ENCODE measurements at regions not wholly inside any gene's neighbourhood (a gene's known extent, or its start where the extent isn't known, plus 50 kb on each side); places are given as distances from the start of the nearest gene placed in this dataset.

DNA sequence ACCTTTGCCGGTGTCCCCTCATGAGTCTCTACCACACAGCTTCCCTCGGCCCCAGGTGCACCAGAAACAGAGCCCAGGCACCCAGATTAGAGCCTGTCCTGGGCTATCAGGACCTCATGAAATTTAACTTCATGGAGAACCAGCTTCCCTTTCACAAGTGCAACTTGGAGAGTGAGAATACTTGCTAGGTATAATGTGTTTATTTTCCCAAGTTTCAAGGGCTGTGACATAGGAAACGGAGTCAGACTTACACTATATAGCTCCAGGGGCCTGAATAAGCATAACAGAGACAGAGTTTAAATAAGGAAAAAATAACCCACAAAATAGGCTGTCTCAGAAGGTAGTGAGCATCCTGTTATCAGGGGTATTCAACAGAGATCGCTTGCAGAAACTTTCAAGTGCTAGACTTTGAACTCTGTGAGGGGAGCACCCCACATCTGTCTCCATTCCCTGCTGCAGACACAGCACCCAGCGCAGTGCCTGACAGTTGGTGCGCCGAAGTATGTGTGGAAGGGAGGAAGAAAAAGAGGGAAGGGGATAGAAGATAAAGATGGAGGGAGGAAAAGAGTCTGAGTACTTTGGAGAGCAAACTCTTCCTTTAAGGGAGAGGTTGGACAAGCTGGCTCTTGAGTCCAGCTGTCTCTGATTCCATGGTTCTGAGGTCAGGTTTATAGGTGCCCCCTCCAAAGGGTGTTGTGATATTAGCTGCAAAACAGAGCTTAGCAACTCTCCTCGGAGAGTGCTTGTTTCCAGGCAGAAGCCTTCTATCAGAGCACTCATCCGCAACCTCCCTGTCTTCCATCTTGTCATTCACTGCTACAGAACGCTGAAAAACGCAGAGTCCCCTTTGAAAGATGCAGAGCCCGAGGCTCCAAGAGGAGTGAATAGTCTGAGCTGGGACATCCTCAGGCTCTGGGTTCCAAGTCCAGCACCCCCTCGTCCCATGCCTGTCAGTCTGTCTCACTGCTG, 84.8 kb downstream of the CPN2 start:
- no peak for DNase-seq (ENCODE audit: low read depth)

DNA sequence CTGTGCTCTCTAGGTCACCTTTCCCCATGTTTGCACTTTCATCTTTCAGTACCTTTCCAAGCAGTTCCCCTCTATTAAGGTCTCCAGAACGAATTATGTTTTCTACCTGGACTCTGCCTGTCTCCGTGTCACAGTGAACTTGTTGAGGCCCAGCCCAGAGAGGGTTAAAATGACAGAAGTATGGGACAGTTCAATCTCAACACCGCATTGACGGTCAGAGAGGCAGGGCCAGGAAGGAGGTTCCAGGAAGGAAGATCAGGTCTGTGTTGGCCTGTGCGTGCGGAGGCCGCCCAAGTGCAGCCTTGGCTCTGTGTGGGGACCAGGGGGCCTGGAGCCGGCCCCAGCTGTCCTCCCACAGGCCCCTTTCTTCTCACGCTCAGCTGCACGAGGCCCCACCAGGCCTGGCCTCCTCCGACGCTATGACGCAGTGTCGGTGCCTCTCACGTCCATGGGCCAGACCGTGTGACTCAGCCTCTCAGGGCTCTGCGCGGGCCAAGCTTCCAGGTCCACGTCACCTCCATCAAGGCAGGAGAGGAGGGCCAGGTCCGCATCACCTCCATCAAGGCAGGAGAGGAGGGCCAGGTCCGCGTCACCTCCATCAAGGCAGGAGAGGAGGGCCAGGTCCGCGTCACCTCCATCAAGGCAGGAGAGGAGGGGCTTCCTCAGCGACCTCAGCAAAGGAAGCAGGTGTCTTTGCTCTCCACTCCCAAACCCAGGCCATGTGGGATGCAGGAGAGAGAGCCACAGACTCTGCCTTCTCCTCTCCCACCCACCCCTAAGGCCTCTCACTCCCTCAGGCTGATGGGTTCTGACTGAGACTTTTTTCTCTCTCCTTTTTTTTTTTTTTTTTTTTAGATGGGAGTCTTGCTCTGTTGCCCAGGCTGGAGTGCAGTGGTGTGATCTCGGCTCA, 83.1 kb downstream of the CPN2 start:
- DNase-seq (ENCODE audit: low read depth): no peak

DNA sequence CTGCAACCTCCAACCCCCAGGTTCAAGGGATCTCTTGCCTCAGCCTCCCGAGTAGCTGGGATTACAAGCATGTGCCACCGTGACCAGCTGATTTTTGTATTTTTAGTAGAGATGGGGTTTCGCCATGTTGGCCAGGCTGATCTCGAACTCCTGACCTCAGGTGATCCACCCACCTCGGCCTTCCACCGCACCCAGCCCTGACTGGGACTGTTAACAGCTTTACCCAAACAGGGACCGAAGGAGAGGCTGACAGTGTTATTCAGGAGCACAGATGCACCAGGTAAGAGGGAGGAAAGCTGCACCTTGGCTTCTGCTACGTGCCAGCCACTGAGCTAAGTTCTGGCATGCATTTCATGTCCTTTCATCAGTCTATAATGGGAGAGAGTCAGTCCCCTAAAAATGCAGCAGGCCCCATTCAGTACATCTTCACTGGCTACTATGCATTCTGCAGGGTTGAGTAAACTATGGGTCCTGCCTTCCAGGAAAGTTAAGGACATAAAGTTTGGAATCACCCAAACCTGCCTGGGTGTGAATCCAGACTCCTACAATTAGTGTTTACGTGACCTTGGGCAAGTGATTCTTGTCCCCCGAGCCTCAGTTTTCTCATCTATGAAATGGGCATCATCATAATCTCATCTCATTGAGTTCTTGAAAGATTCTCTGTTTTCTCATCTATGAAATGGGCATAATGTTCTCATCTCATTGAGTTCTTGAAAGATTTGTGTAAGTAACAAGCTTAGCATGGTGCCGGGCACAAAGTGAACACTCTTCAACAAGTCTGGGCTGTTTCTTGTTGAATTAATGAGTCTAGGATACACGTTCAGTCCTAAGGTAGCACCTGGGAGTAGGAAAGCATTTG, 82.2 kb downstream of the CPN2 start:
- DNase-seq (ENCODE audit: low read depth): no peak

DNA sequence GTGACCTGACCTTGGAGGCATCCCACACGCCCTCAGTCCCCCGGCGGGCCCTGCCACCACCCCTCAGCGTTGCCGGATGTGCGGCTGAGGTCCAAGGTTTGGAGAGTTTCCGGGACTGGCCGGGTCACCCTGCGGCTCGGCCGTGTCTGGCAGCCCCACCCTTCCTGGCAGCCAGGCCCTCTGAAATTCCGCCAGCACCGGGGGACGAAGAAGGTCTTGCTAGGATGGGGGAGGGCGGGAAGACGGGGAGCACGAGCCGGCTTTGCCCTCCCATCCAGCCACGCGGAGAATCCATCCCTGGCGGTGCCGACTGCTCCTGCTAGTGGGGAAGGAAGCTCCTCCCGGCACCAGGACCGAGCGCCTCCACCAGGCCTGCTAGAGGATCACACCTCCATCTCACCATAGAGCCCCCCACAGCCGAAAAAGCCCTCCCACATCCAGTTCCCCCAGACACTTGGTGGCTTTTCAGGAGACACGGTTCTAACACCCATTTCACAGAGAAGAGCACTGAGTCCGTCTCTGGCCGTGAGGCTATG, 81.5 kb downstream of the CPN2 start:
- DNase-seq (ENCODE audit: low read depth): peak; percentile 31

DNA sequence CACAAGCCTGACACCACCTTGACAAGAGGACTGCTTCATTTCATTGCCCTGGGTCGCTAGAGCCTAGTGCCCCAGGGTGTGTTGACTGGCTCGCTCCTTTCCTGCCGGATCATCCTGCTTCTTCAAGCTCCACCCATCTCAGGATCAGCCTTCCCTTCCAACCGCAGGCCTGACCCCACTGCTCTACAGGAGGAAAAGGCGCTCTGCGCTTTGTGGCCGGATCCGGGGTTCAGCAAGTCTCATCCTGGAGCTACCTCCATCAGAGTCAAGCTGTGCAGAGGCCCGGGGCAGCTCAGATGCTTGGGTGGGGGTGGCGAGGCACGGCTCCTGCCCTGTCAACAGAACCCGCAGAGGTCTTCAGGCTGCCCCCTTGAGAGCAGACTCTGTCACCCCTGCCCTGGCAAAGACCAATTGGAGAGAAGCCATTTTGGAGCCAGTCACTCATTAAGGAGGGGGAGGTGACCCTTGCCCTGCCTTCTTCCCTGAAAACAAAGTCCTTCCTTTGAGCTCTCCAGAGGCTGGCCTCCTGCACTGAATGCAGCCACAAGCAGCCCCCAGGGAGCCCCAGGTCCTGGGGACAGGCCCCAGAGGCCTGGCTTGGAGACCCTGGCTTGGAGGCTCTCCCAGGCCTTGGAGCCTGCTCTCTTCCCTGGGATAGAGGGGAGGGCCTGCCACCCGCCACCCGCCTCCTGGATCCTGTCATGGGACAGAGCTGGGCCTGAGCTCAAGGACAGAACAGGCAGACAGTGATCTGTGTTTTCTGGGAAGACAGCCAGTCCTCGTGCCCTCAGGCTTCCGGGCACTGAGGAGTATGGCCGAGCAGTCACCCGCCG, 80.3 kb downstream of the CPN2 start:
- peak; percentile 84 for DNase-seq (ENCODE audit: low read depth)

DNA sequence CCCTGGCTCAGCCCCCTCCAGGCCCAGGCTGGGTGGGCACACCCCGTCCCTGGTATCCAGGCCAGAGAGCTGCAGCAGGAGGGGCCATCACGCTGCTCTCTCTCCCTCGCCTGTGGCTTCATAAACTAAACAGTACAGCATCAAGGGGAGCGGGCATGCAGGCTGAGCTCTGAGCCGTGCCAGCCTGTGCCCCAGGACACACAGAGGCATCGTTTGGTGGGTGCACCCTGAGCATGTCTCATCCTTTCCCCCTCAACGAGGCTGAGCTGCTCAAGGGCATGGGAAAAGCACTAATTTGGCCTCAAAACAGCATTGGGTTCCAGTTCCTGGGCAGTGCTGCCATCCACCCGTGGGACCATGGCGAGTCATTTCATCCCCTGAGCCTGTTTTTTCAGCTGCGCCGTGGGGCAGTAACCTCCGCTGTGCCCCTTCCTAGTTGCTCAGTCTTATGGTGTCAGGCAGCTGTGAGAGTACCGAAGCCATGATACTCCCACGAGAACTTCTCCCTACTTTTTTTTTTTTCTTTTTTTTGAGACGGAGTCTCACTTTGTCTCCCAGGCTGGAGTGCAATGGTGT, 79.6 kb downstream of the CPN2 start:
- DNase-seq (ENCODE audit: low read depth): peak; percentile 26

DNA sequence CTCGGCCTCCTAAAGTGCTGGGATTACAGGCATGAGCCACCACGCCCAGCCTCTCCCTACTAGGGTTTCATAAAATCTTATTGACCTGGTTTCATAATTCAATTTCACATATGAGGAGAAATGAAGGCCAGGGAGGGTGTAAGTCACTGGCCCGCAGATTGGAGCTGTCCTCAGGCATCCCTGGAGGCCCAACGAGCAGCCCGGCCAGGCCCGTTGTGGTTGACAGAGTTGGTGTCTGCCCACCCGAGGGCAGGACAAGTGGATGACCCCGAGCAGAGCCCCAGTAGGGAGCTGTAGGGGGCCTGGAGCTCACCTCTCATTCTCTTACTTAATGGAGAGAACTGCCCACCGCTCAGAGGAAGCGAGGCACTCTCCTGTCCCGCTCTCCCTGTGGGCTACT, 78.9 kb downstream of the CPN2 start:
- no peak for DNase-seq (ENCODE audit: low read depth)

DNA sequence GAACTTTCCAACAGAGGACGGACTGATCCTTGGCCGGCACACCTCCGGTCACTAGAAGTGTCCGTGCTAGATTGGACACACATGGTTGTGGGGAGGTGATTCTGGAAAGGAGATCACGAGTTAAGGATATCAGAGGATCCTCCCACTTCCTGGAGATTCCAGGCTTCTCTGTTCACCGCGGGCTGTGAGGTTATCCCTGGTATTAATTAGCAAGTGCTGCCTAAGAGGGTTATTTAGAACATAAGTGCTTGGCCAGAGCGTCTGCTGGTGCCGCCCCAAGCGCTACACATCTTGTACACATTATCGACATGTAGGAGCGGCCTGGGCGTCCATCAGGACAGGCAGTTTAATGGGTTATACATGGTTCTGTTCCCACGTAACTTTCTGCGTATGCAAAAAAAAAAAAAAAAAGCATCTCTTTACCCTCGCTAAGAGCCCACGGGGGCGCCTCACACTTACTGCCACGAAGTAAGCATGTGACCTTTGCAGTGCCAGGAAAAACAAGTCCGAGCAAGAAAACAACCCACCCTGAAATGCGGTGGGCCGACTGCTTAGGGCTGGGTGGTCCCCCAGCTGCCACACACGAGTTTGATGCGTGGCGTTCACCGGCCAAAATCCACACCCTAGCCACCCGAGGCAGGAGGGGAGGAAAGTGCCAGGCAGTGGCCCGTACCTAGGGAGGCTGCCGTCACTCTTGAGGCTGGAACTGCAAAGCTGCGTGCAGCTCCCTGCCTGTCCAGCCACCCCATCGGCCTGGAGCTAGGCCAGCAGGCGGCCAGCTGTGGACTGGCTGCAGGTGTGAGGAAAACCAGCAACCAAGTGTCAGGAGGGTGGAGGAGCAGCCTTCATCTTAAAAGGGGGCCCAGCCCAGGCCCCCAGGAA, 78.0 kb downstream of the CPN2 start:
- no peak for DNase-seq (ENCODE audit: low read depth)

DNA sequence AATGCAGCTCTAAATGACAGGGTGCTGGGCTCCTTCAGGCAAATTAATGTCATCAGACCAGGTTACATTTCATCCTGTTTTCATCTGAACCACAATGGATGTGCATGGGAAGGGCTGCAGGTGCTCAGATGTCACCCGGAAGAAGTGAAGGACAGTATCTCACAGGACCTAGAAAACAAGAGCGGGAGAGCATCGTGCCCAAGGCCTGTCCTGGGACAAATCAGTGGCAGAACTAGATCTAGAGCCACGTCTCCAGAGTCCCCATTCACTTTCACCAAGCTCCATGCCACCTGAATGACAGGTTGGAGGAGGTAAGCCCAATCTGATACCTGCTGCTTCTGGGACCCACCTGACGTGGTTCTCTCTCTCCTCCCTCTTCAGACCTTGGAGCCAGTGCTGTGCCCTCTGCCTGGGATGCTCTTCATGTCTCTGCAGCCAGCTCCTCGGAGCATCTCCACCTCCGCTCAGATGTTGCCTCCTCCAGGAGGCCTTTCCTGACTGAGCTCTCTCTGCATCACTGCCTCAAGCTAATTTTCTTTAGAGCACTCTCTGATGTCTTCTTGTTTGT, 77.3 kb downstream of the CPN2 start:
- no peak for DNase-seq (ENCODE audit: low read depth)

DNA sequence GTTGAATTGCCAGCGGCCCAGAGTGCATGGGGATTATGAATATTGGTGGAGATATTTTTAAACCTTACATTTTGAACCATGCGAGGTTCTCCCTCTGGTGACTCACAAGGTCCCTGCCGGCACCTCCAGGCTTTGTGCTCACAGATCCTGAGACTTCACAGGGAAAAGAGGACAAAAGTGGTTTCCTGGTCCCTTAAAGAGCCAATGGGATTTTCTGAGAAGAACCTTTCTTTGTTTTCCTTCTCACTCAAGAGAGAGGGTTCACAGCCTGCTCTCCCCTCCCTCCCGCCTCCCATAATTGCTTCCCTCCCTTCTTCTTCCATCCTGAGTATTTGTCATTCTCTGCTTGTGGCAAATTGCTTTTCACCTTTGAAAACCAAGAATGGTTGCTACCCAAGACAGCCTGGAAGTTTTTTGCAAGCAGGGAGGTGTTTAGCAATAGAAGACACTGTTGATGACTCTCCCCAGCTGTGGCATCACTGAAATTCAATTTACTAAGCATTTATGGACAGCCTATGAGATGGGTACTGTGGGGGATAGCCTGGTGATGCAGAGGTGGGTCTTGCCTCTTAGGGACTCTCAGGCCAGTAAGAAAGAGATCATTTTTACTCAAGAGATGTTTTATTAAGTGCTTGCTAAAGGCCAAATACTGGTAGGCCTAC, 76.6 kb downstream of the CPN2 start:
- peak; percentile 38 for DNase-seq (ENCODE audit: low read depth)

DNA sequence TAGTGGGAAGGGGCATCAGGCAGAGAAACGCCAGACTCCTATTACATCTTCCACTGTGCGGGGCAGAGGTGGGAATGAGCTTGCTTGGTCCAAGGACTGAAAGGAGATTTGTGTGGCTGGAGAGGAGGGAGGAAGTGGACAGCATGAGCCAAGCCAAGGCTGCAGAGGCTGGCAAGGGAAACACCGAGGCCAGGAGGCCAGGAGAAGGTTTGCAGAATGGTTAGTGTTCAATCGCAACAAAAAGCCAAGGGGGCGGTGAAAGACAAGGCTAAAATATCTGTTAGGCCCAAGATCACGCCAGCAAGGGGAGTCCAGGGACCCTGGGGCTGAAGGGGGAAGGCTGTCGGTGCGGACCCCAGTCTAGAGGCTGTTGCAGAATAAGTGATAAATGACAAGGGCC, 75.8 kb downstream of the CPN2 start:
- DNase-seq (ENCODE audit: low read depth): no peak

DNA sequence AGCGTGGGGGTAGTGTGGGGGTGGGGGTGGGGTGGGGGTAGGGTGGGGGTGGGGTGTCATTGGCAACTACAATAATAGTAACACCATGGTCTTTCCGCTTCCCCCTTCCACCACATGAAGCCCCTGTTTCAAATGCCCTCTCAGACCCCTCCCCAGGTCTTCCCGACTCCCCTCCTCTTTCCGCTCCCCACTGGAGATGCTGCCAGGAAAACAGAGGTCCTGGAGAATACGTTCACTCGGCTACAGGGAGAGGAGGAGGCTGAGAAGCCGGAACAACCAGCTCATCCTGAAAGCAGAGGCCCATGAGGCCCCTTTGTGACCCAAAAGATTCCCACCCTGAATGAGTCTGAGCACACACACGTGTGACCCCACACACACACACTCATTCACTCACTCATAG, 75.4 kb downstream of the CPN2 start:
- DNase-seq (ENCODE audit: low read depth): no peak

DNA sequence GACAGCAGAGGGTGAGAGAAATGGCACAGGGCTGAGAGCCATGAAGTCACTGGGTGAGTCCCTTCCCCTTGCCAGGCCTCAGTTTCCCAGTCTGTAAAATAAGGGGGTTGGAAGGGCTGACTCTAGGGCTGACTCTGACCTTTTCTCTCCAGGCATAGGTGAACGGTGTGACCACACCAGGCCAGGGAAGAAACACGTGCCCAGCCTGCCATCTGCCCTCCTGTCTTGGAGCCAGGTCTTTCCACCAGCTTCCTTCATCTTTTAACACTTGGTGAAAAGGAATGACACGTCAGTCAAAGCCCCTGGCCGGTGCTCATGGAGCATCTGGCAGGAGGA, 74.4 kb downstream of the CPN2 start:
- DNase-seq (ENCODE audit: low read depth): no peak

DNA sequence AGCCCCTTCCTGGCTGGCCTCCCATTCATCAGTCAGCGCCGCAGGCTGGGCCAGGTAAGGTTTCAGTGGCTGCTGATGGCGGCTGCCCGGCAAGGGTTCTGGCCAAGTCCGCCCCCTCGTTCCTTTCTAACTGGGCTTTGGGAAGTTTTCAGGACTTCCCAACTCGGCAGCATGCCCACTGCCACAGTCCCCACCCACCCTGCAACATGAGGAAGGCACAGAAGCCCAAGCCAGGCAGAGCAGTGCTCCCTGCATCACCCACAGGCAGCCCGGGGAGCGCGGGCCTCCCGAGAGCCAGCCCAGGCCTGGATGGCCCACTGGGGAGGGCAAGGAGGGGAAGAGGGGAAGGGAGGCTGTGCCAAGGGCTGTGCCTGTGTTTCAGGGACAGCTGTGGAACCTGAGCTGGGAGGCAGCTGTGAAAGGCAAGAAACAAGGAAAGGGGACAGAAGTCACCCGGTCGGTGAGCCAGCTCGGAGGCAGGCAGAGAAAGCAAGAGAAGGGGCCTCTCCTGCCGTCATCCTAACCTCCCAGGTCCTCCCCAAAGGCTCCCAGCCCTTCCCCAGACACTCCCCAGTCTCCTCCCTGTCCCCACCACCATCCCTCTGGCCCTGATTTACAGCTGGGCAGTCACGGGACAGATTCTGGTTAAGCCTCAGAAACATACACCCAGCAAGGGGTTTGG, 73.9 kb downstream of the CPN2 start:
- no peak for DNase-seq (ENCODE audit: low read depth)

DNA sequence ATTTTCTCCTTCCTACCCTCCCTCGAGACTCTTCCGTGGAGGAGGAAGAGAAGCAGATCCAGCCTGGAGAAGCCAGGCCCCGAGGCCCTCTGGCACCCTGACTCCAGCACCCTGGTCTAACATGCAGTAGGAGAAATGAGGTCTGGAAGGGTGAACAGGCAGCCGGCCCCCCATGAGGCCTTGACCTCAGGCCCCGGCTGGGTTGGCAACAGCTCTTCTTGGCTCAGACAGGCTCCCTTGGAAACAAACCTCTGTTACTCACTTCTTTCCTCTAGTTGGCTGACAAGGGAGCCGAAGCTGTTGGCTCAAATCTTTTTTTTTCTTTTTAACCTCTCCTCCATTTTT, 73.4 kb downstream of the CPN2 start:
- peak; percentile 28 for DNase-seq (ENCODE audit: low read depth)

DNA sequence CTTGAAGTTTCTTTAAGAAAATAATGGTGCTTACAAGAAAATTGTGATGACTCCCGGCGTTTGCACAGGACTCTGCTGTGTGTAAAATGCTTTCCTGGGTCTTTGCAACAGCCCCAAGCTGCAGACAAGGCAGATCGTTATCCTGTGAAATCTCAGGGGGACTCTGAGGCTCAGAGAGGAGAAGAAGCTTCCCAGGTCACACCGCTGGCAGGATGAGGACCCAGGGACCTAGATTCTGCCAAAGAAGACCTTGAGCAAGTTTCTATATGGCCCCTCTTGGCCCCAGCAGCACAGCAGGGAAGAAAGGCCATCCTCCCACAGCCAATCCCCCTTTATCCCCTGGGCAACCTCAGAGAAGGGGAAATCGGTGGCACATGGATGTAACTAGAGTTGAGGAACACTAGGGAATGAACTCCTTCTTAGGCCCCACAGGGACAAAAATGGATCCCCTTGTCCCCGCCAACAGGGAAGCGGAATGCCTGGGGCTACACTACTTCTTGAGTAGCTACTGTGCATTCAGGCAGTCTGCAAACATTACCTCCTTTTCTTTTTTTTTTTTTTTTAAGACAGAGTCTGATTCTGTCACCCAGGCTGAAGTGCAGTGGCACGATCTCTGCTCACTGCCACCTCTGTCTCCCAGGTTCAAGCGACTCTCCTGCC, 72.8 kb downstream of the CPN2 start:
- no peak for DNase-seq (ENCODE audit: low read depth)

DNA sequence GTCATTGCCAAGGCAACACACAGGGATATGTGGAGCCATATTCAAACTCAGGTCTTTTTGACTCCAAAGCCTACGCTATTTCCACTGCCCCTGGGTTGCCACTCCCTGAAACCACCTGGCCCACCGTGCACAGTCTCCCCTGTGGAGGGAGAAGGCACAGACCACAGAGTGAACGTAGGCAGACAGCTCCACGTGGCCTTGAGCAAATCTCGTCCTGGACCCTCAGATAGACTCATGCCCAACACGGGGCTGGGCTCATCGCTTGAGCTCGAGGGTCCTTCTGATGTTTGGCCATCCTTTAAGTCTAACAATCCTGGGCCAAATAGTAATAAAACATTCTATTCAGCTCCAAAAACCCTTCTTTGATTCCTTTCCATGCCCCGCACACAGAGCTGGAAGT, 72.0 kb downstream of the CPN2 start:
- no peak for DNase-seq (ENCODE audit: low read depth)
